Endothelial cell of hepatic sinusoid (primary cell): ENCODE measurements at regions not wholly inside any gene's neighbourhood (a gene's known extent, or its start where the extent isn't known, plus 50 kb on each side); places are given as distances from the start of the nearest gene placed in this dataset.
"Not testable (repeated sequence)": the region's sequence is repeated elsewhere in the genome, so short reads cannot be mapped to it uniquely, and the experiment has no call there.

Source experiments
- in situ Hi-C: cut with HindIII; loops from 2 replicates; pipeline ENCODE4 v1.10.0; 2017; ENCODE audit warnings: low sequenced_read_pairs

GRCh38 chr2:109052922-109053321 lies 63.9 kb upstream of the EDAR start:
- in situ Hi-C loops = no loop called here

GRCh38 chr2:109049022-109049421 lies 60.0 kb upstream of the EDAR start:
- in situ Hi-C loops = no loop called here

GRCh38 chr2:109048163-109048562 lies 59.1 kb upstream of the EDAR start:
- in situ Hi-C loops = no loop called here

GRCh38 chr2:109047569-109047968 lies 58.5 kb upstream of the EDAR start:
- in situ Hi-C loops = not testable (repeated sequence)

- in situ Hi-C loops = no loop called here
Measured at GRCh38 chr2:109046925-109047508, 58.0 kb upstream of the EDAR start.

GRCh38 chr2:109045505-109045904 lies 56.5 kb upstream of the EDAR start:
- in situ Hi-C loops = no loop called here

- in situ Hi-C loops = no loop called here
Measured at GRCh38 chr2:109038992-109039391, 50.0 kb upstream of the EDAR start.
